GM21825 (cell line): ENCODE measurements at regions not wholly inside any gene's neighbourhood (a gene's known extent, or its start where the extent isn't known, plus 50 kb on each side); places are given as distances from the start of the nearest gene placed in this dataset.
"Not testable (repeated sequence)": the region's sequence is repeated elsewhere in the genome, so short reads cannot be mapped to it uniquely, and the experiment has no call there.

Source experiments
- ATAC-seq: cut with Tn5 transposase; IDR thresholded peaks from one replicate; pipeline ENCODE4 v1.9.1; 2021; ENCODE audit warnings: mild to moderate bottlenecking, moderate library complexity; ENCODE audit not compliant: unreplicated experiment

GRCh38 chr2:149768320-149768799 is 180.8 kb upstream of the MMADHC start:
- ATAC-seq, result no peak

GRCh38 chr2:149767516-149767974 is 180.0 kb upstream of the MMADHC start:
- ATAC-seq, result no peak

- no peak for ATAC-seq
Measured at GRCh38 chr2:149766339-149766738, 178.8 kb upstream of the MMADHC start.

- no peak for ATAC-seq
Measured at GRCh38 chr2:149765636-149766035, 178.1 kb upstream of the MMADHC start.

- ATAC-seq, result no peak
Measured at GRCh38 chr2:149765003-149765402, 177.4 kb upstream of the MMADHC start.

- no peak for ATAC-seq
Measured at GRCh38 chr2:149763358-149763757, 175.8 kb upstream of the MMADHC start.

- ATAC-seq, result no peak
Measured at GRCh38 chr2:149761611-149762010, 174.0 kb upstream of the MMADHC start.

GRCh38 chr2:149759382-149759781 is 171.8 kb upstream of the MMADHC start:
- ATAC-seq, result not testable (repeated sequence)

- not testable (repeated sequence) for ATAC-seq
Measured at GRCh38 chr2:149754722-149755121, 167.1 kb upstream of the MMADHC start.

- no peak for ATAC-seq
Measured at GRCh38 chr2:149747456-149747855, 159.9 kb upstream of the MMADHC start.

- ATAC-seq, result no peak
Measured at GRCh38 chr2:149745396-149746230, 158.0 kb upstream of the MMADHC start.

GRCh38 chr2:149744865-149745264 is 157.3 kb upstream of the MMADHC start:
- no peak for ATAC-seq

- ATAC-seq, result no peak
Measured at GRCh38 chr2:149743842-149744448, 156.4 kb upstream of the MMADHC start.

- ATAC-seq, result no peak
Measured at GRCh38 chr2:149741646-149742045, 154.1 kb upstream of the MMADHC start.

GRCh38 chr2:149740490-149740889 is 152.9 kb upstream of the MMADHC start:
- ATAC-seq, result no peak

GRCh38 chr2:149739883-149740265 is 152.3 kb upstream of the MMADHC start:
- no peak for ATAC-seq

GRCh38 chr2:149739171-149739882 is 151.8 kb upstream of the MMADHC start:
- ATAC-seq, result no peak

- no peak for ATAC-seq
Measured at GRCh38 chr2:149738767-149739166, 151.2 kb upstream of the MMADHC start.

GRCh38 chr2:149737896-149738295 is 150.3 kb upstream of the MMADHC start:
- no peak for ATAC-seq

GRCh38 chr2:149735237-149735958 is 147.8 kb upstream of the MMADHC start:
- ATAC-seq, result no peak
